ENCODE measurements at regions not wholly inside any gene's neighbourhood (a gene's known extent, or its start where the extent isn't known, plus 50 kb on each side); places are given as distances from the start of the nearest gene placed in this dataset.

- H3K9me3 ChIP-seq (ENCODE audit: insufficient read depth in 2 of 2, low read depth in 1 of 2, low read length in 1 of 2) = no peaks in the 10 kb centered on the region
- WGBS, 2 experiments (ENCODE audit: extremely low coverage in 1 of 2, insufficient coverage in 1 of 2, insufficient read length in 1 of 2, insufficient replicate concordance in 2 of 2, low coverage in 1 of 2, low lambda C conversion rate in 2 of 2, missing lambda C conversion rate in 1 of 2) = 88% methylated on average over 2 of the region's 2 CpGs; no CpG with 5 or more reads in 1 of the 2 experiments
- FAIRE-seq (no peak), DNase-seq (ENCODE audit: low read depth in 1 of 2, low spot score in 2 of 2) (no peak)
- ChIA-PET POLR2A (ENCODE audit: partially characterized antibody) (no interaction called here), CTCF (ENCODE audit: partially characterized antibody) (interaction anchor here (0.5 to 1.5 kb wide), 2 partner anchors 19 to 528 kb away, joined by 3 read pairs; no protein-coding TSS in a partner anchor)
- no peaks in the 10 kb centered on the region for H3K79me1 ChIP-seq (ENCODE audit: low read depth, low read length)
- H3K27ac ChIP-seq (ENCODE audit: low read depth, low read length) = no peak overlapping the region
- H2AFZ ChIP-seq (ENCODE audit: low read length) = no peak overlapping the region
- H2BK120ac ChIP-seq (replicated peaks; ENCODE audit: low read depth, low read length) = no peak overlapping the region
- H2AK5ac ChIP-seq (ENCODE audit: low read depth, low read length) = no peak overlapping the region
- H4K20me1 ChIP-seq (replicated peaks in 1 of 2; ENCODE audit: control insufficient read depth in 1 of 2, insufficient read depth in 2 of 2, low read length in 2 of 2) = no peaks in the 10 kb centered on the region
- H3K9ac ChIP-seq (replicated peaks in 1 of 4; ENCODE audit: extremely low read depth in 1 of 4, low read depth in 3 of 4, low read length in 3 of 4) = no peak overlapping the region
- H4K91ac ChIP-seq (replicated peaks; ENCODE audit: insufficient read length, low read length) = no peak overlapping the region
- no peak overlapping the region for H3K56ac ChIP-seq (replicated peaks; ENCODE audit: insufficient read length, low read depth, low read length)
- no peaks in the 10 kb centered on the region for H3K23me2 ChIP-seq (ENCODE audit: low read depth, low read length)
- H3K18ac ChIP-seq (ENCODE audit: extremely low read depth, low read length) = no peak overlapping the region
- H3K79me2 ChIP-seq (ENCODE audit: control insufficient read depth in 1 of 2, insufficient read depth in 2 of 2, low read length in 2 of 2) = no peaks in the 10 kb centered on the region
- no peak overlapping the region for H2BK5ac ChIP-seq (ENCODE audit: low read depth, low read length)
- no peak overlapping the region for H3K4ac ChIP-seq (replicated peaks; ENCODE audit: insufficient read length, low read depth, low read length)
- H2BK12ac ChIP-seq (ENCODE audit: low read depth, low read length) = no peak overlapping the region
- no peaks in the 10 kb centered on the region for H3K36me3 ChIP-seq (ENCODE audit: control insufficient read depth in 2 of 4, insufficient read depth in 4 of 4, low read length in 3 of 4)
- H4K5ac ChIP-seq (ENCODE audit: insufficient read length, low read depth, low read length) = no peak overlapping the region
- H4K8ac ChIP-seq (ENCODE audit: extremely low read depth, insufficient read depth, low read length) = no peak overlapping the region
- TF ChIP-seq SAP30 (IDR thresholded peaks at IDR 0.05; ENCODE audit: insufficient read depth, insufficient replicate concordance, low read length) (no peak), EZH2 (IDR thresholded peaks at IDR 0.05; ENCODE audit: low read depth, low read length, severe bottlenecking) (no peak), CTCF (IDR thresholded peaks at IDR 0.05; ENCODE audit: control extremely low read depth in 1 of 3, insufficient read depth in 1 of 3, low read depth in 1 of 3, low read length in 3 of 3) (no peak), NRF1 (IDR thresholded peaks at IDR 0.05; ENCODE audit: low read depth, low read length) (no peak), E2F6 (IDR thresholded peaks at IDR 0.05) (no peak)
- H3K4me1 ChIP-seq (replicated peaks in 1 of 4; ENCODE audit: control insufficient read depth in 3 of 4, insufficient read depth in 4 of 4, low read length in 3 of 4) = no peaks in the 10 kb centered on the region
- no peaks in the 10 kb centered on the region for H3K27me3 ChIP-seq (replicated peaks in 1 of 4; ENCODE audit: control insufficient read depth in 3 of 4, extremely low read depth in 1 of 4, insufficient read depth in 3 of 4, low read length in 3 of 4)
- H3K4me2 ChIP-seq (ENCODE audit: insufficient read depth in 1 of 2, low read depth in 2 of 2, low read length in 2 of 2) = no peak overlapping the region
- no peak overlapping the region for H2BK20ac ChIP-seq (ENCODE audit: low read length)
- no peak overlapping the region for H3K23ac ChIP-seq (ENCODE audit: insufficient read length)
- no peak overlapping the region for H3K14ac ChIP-seq (ENCODE audit: insufficient read length)
- H3K4me3 ChIP-seq (ENCODE audit: extremely low read depth in 1 of 4, insufficient read depth in 2 of 4, low read depth in 3 of 4, low read length in 4 of 4) = no peak overlapping the region
- H2BK15ac ChIP-seq (ENCODE audit: low read length) = no peak overlapping the region
Observed at GRCh38 chr4:52511825-52512224, 147.3 kb downstream of the USP46 start.

All from H1 (cell line).